Nucleus accumbens (tissue), 56 donors: ENCODE measurements at regions not wholly inside any gene's neighbourhood (a gene's known extent, or its start where the extent isn't known, plus 50 kb on each side); places are given as distances from the start of the nearest gene placed in this dataset.
"Not testable (repeated sequence)": the region's sequence is repeated elsewhere in the genome, so short reads cannot be mapped to it uniquely, and the experiment has no call there.

ENCODE experiments used
- DNase-seq, 56 donors: peaks; one replicate each; lab custom pipeline; 2025; lab: John Stamatoyannopoulos, UW

DNA sequence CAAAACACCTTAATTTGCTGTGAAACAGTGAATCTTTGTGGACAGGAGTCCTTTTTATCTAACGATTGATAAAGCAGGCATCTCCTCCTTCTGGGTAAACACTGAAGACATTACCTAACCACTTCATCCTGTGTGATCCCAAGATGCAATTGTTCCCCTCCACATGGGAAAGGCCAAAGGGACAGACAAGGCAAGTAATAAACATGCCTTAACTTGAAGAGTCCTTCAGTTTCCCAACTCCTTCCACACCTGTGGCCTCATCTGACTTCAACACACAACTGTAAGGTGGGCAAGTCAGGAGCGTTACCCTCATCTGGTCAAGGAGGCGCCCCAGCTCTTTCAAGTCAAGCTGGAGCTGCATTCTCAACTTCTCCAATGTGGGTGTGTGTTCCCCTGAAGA, 278.6 kb downstream of the ABCC12 start:
- no peak for DNase-seq

DNA sequence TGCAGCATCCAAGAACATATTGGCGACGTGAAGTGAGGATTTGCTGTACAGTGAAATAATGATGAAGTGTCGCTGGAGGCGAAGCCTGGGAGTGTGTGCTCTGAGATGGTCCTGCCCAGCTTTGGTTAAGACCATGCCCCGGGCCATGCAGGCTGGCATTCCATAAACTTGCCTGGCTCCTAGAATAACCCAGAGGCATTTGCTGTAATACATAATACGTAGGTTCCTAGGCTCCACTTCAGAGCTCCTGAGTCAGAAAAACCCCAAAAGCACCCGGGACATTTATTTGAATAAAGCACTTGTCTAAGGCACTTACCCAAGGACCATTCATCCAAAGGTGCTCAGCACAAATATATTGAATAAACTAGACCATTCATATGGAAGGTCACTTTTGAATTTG, 279.3 kb downstream of the ABCC12 start:
- DNase-seq = no peak

DNA sequence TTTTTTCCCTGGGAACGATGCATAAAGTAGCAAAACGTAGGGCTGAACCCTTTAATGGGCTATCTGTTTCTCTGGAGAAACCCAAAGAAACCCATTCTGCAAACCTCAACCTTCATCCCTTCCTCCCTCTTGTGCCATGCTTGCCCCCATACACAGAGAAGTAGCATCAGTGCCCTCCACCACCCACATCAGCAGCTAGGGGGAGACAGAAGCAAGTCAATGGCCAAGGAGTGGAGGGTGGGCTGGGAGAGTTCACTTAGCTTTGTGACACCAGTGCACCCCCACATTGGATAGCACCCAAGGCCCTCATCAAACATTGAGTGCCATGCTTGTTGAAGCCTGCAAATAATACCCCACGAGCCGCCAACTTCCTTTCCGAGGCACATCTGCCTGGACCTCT, 282.4 kb downstream of the ABCC12 start:
- DNase-seq = no peak

DNA sequence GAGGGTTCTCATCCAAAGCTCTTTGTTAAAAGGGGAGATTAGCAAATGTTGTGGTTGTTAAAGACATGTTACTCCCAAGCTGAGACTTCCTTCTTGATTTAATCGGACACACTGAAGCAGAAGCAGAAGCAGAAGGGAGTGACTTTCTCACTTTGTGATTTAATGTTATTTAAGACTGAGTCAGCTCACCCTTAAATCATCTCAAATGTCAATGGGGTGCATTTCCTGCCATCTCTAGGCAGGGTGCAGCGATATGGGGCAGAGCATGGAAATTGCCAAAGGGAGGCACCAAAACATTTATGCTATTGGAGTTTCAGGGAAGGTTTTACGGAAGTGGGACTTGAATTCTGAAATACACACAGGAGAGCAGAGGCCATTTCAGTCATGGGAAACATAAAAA, 283.6 kb downstream of the ABCC12 start:
- no peak for DNase-seq

DNA sequence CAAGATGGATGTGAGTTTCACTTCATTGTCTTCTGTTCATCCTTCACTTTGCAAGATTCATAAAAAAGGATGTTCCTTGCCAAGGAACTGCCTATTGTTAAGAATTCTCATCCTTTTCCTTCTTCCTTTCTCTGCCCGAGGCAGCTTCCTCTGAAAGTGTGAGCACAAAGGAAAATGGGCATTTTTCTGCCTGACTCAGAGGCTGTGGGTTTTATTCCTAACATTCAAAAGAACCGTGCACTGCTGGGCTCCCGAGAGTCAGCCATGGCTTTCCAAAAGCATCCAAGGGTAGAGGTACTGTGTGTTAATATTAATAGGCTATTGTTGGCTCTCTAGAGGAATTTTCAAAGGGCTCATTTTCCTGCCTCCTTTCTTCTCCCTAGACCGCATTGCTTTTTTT, 289.4 kb downstream of the ABCC12 start:
- DNase-seq = no peak

DNA sequence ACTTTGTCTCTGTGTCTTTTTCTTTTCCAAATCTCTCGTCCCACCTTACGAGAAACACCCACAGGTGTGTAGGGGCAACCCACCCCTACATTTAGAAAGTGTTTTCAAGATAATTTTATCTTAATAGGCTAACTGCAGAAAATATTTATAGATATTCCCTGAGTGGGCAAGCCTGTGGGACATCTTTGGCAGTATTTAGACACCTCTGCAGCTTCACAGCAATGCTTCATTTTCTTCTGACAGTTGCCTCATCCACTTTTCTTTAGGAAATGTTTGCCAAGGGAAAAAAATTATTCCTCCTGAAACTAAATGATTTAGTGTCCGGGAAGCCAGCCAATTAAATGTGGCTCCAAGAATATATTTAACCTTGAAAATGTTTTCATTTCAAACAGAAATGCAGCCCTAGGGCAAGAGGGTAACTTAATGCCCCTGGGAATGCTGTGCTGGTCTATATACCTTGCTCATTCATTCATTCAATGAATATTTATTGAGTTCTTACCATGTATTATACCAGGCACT, 290.4 kb downstream of the ABCC12 start:
- DNase-seq = no peak

DNA sequence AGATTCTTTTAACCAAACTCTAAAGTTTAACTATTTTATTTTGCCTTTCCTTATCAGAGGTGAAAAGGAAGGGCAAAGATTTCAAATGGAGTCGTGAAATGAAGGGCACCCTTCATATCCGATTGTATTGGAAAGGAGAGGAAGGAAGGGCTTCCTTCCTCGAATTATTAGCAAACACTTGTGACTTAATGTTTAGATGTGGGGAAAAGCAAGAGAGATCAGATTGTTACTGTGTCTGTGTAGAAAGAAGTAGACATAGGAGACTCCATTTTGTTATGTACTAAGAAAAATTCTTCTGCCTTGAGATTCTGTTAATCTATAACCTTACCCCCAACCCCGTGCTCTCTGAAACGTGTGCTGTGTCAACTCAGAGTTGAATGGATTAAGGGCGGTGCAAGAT, 291.5 kb downstream of the ABCC12 start:
- not testable (repeated sequence) for DNase-seq

DNA sequence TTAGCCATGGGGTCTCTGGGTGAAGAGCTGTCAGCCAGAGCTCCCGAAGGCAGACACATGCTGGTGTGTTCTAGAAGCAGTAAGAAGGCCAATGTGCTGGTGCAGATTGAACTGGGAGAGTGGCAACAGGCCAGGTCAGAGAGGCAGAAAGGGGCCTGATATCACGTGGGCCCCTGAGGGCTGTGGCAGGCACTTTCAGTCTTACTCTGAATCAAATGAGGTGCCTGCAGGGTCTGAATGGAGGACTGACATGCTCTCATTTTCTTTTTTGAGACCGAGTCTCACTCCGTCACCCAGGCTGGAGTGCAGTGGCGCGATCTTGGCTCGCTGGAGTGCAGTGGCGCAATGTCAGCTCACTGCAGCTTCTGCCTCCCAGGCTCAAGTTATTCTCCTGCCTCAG, 293.8 kb downstream of the ABCC12 start:
- no peak for DNase-seq

DNA sequence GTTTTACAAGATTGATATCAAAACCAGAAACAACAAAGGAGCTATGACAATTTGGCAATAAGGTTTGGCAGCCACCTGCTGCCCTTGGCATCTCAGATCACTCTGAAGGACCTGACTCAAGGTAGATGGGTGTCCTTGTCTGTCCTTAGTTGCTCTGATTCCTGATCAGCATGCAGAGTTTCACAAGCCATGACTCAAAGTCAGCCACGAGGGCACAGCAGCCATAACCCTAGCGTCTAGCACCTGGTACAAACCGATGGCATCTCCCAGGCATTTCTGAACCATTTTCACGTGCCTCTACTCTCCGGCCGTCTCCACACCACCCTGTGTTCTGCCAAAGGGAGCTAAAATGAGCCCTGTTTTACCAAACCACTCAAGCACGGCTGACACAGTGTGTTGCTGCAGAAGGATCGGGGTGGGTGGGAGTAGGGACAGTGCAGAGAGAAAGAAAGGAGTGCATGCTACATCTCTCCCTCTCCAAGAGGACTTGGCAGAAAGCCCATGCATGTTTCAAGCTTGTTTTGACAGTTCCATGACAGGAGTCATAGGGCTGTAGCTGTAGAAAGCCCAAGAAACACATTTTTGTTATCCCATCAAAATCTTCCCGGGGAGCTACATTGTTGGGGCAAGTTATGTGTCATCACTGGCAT, 297.3 kb downstream of the ABCC12 start:
- peak in 4 of 56 donors; percentile 2 to 23 (median 4) for DNase-seq

DNA sequence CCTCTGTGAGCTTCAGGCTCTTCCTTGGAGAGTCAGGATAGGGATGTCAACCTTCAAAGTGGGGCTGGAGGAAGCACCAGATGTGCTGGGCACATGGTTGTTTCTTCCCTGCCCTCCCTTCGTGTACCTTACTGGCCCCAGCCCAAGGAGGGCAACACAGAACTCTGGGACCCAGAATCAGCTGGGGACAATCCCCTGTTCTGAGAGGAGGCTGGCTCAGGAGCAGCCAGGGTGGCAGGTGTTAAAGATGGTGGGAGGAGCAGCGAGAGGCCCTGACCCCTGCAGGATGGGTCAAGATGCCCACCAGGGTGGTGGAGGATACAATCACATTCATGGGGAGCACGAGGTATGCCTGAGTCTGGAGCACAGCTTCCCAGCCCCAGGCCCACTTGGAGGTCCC, 300.4 kb downstream of the ABCC12 start:
- no peak for DNase-seq

DNA sequence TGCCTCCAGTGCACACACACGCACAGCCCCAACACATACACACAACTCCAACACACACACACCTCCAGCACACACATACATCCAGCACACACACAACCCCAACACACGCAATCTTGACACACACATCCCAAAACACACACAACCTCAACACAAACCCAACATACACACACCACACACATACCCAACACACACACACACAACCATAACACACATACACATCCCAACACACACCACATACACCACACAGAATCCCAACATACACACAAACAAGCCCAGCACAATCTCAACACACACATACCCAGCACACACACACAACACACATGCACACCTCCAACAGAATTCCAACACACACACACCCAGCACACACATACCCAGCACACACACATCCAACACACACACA, 301.1 kb downstream of the ABCC12 start:
- DNase-seq = no peak

DNA sequence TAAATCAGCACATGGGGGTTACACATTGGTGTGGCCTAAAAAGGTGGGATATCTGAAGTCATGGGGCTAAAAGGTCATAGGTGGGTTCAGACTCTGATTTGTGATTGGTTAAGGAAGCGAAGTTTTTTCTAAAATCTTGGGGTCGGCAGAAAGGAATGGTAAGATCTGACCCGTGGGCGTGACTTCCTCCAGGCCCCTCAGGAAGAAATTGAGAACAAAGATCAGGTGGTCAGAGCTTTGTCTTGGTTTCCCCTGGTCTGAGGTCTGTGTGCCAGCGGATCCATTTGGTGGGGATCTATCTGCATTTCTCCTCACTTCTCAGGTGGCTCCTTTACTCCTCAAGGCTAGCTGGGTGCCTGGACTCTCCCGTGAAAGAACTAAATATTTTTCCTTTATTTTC, 302.8 kb downstream of the ABCC12 start:
- no peak for DNase-seq

DNA sequence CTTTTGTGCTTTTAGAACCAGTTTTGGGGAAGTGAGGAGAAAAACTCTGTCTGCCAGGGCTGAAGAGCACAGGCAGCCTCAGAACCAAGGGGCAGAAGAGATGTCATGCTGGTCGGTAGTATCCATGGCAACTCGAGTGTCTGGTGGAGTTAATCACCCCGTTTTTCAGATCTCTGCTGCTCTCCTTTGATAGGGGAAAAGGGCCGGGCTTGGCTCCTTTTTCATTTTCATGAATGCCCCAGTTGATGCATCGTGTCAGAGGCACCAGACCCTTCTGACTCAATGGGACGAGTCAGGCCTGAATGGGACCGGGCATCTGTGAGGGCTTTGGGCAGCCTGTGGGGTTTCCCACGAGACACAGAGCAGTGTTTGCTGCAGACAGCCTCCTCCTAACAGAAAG, 304.6 kb downstream of the ABCC12 start:
- peak in 36 of 56 donors; percentile 3 to 72 (median 24) for DNase-seq

DNA sequence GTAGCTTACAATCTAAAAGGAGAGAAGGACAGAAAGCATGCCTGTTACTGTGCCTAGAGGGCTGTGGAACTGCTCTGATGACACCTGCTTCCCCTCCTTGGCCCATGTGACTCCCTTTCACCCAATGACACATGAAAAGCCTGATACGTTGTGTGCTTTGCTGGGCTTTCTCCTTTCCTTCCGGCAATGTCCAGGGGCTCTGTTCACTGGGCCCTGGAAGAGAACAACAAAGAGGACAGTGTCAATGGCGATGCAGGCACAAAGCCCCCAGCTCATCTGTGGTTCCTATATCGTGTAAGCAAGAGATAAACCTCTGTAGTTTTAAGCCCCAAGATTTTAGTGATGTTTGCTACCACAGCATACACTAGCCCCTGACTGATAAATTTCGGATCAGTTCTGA, 306.1 kb downstream of the ABCC12 start:
- peak in 5 of 56 donors; percentile 4 to 14 (median 7) for DNase-seq

DNA sequence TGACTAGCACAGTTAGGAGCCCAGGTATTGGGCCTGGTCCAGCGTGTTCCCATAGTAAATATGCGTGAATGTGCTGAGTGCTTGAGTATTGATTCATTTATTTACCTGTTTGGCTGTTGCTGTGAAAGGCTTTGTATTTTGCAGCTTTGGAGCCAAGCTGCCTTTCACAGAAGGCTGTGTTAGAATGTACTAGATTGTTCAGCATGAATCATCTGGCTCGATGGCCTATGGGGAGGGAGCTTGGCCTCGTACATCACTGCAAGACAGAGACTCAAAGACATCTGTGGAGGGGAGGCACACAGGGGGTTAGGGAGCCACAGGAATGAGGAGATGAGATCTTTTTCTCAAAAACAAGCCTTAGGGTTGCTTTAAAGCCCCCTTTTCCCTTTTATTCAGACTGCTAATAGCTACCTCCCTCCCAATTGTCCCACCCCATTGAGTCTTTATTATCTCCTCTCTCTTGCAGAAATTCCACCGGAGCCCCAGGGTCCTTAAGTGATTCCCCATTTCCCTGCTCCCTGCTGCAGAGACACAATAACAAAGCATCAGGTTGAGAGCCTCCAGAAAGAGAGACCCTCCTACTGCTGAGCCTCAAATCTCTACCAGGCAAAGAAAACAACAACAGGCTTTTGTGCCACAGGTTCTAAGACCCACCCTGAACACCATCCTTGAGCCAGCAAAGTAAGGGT, 307.2 kb downstream of the ABCC12 start:
- DNase-seq = peak in 35 of 56 donors; percentile 7 to 74 (median 36)

DNA sequence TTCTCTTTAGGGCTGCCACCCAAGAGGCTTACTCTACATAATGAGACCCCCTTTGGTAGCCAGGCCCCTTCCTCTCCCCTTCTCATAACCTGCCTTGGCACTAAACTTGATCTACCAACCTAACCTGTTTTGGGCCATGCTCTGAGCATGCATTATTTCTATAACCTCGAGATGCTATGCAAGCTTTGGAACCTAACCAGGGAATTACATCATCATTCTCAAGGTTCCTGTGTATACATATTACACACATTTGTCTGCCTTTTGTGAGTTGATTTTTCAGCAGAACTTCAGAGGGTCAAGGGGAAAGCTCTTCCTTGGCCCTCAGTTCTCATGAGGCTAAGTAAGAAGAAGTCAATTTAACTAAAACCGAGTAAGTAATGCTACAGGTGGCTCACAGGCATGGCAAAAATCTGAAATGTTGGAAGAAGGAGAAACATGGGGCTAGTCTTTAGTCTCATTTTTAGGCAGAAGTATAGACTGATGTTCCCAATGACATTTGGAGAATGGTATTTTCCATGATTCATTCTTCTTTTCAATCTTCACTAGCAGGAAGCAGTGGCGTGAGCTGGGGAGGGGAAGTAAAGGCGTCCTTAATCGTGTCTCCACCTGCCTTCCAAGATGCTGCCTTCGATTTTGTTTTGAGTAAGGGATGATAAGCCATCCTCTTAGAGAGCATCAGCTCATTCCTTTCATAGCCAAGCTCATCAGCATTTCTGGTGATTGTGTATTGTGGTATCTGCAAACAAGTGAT, 308.4 kb downstream of the ABCC12 start:
- no peak for DNase-seq

DNA sequence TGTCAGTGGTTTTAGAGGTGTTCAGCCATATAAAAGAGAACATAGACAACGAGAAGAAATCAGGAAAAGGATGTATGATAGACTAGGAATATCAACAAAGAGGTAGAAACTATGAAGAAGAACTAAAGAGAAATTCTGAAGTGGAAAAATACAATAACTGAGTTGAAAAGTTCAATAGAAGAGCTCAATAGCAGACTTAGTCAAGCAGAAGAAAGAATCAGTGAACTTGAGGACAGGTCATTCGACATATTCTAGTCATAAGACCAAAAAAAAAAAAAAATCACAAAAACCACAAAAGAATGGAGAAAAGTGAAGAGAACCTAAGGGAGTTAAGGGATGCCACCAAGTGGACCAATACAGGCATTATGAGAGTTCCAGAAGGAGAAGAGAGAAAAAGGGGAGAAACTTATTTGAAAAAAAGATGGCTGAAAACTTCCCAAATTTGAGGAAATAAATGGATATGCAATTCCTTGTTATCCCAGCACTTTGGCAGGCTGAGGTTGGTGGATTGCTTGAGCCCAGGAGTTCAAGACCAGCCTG, 321.2 kb downstream of the ABCC12 start:
- no peak for DNase-seq

DNA sequence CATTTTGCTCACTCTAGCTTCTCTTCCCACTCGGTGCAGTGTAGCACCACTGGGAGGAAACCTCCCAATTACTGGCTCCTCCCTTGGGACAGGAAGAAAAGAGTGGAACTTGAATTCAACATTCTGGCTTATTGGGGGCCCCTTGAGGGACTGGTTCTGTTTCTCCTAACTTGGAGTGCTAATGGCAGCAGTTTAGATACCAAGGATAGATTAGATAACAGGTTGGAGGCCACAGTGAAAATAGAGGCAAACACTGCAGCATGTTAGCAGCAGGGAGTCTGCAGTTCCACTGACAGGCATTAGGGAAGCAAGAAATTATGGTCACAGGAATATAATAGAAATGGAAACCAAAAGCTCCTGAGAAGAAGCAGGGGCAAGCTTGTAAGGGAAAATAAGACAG, 322.0 kb downstream of the ABCC12 start:
- DNase-seq = no peak

DNA sequence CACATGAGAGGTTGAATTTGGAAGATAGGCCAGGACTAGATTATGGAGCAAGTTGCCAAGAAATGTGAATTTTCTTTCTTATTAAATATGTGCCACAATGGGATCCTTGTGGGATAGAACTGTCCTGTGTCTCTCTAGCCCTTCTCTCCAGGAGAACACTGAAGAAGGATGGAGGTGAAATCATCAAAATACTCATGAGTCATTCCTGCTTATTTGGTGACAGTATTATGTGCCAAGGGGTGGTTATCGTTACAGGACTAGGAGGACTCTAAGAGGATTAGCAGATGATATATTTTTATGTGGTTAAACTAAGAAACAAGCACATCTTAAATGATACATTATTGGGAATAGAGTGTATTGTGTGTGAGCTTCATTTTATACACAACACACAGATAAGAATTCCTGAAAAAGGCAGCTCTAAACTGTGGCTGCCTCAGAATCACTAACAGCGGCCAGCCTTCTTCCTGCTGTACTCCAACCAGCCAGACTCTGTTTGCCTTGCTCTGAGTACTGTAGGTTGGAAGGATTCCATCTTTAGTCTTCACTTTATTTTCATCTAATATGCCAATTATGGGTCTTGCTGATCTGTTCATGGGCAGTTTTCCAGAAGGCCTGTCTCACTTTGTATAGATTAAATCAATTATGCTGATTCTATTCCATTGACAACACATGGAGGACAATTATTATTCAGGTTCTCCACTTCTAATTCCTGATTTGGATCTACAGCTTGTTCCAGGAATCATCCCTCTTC, 325.8 kb downstream of the ABCC12 start:
- DNase-seq = no peak

DNA sequence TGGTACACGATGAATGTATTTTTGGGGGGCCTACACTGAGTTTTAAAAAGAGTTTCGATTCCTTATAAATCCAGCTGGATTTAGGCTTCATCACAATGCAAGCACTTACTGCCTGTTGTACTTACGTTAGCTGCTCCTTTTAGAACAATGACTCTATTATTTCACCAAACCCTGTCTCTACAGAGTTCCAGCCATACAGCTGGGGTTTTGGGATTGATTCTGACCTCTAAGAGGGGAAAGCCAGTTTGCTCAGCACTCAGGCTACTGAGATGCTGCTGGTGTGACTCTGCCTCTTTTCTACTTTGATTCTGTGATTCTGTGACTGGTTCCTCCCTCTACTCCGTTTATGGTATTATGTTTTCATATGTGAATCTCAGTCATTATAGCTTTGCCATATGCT, 329.7 kb downstream of the ABCC12 start:
- peak in 9 of 56 donors; percentile 6 to 36 (median 11) for DNase-seq
